Activated naive CD8-positive, alpha-beta T cell treated with anti-CD3 and anti-CD28 coated beads, Interleukin-2, amount 10 ng/mL, durations not matched to agents 7 days and 5 days (primary cell): ENCODE measurements at regions not wholly inside any gene's neighbourhood (a gene's known extent, or its start where the extent isn't known, plus 50 kb on each side); places are given as distances from the start of the nearest gene placed in this dataset.
"Not testable (repeated sequence)": the region's sequence is repeated elsewhere in the genome, so short reads cannot be mapped to it uniquely, and the experiment has no call there.

Experiments
- ATAC-seq: fragments of 150-1000 bp; cut with Tn5 transposase; one replicate; pipeline ENCODE4 v1.10.0; 2021; ENCODE audit warnings: low read depth, moderate library complexity
- POLR2A ChIA-PET: fragments of 350-600 bp; sonication (Branson Sonifier 250); formaldehyde crosslinking; loops from one replicate; lab custom pipeline; 2021; ENCODE audit warnings: antibody characterized with exemption; lab: Charles Lee
- DNase-seq: peaks from one replicate; pipeline ENCODE4 v3.0.0; 2021
- H3K27ac Mint-ChIP-seq: one replicate; pipeline ENCODE4 v1.8.0; 2022; ENCODE audit warnings: mild to moderate bottlenecking, mixed read lengths
- H3K27me3 Mint-ChIP-seq: one replicate; pipeline ENCODE4 v1.8.0; 2022; ENCODE audit warnings: mild to moderate bottlenecking, moderate library complexity, mixed read lengths
- H3K36me3 Mint-ChIP-seq: one replicate; pipeline ENCODE4 v1.8.0; 2021; ENCODE audit warnings: mild to moderate bottlenecking, mixed read lengths
- H3K4me1 Mint-ChIP-seq: one replicate; pipeline ENCODE4 v1.8.0; 2021; ENCODE audit warnings: mixed read lengths
- H3K4me3 Mint-ChIP-seq: one replicate; pipeline ENCODE4 v1.8.0; 2022; ENCODE audit warnings: mild to moderate bottlenecking, moderate library complexity, mixed read lengths
- H3K9me3 Mint-ChIP-seq: one replicate; pipeline ENCODE4 v1.8.0; 2021; ENCODE audit warnings: mixed read lengths

- no peak overlapping the region for H3K27ac Mint-ChIP-seq
- no peaks in the 10 kb centered on the region for H3K27me3 Mint-ChIP-seq
- H3K36me3 Mint-ChIP-seq, result peaks cover 4% of the 10 kb centered on the region
- no peak overlapping the region for H3K4me3 Mint-ChIP-seq
- H3K9me3 Mint-ChIP-seq, result no peaks in the 10 kb centered on the region
- POLR2A ChIA-PET, result no interaction called here
- ATAC-seq, result no peak
- no peak for DNase-seq
- peaks cover 4% of the 10 kb centered on the region for H3K4me1 Mint-ChIP-seq
These were observed 88.5 kb upstream of the XIST start for GRCh38 chrX:73940893-73941470.

- ATAC-seq, H3K4me3 Mint-ChIP-seq, POLR2A ChIA-PET, H3K36me3 Mint-ChIP-seq, H3K9me3 Mint-ChIP-seq, H3K27me3 Mint-ChIP-seq, H3K4me1 Mint-ChIP-seq, DNase-seq, H3K27ac Mint-ChIP-seq: not testable (repeated sequence)
These were observed 85.3 kb upstream of the XIST start for GRCh38 chrX:73937843-73938242.

- POLR2A ChIA-PET, result no interaction called here
- DNase-seq (no peak), ATAC-seq (no peak)
- no peaks in the 10 kb centered on the region for H3K4me1 Mint-ChIP-seq
- H3K27ac Mint-ChIP-seq, result no peak overlapping the region
- H3K27me3 Mint-ChIP-seq, result no peaks in the 10 kb centered on the region
- H3K36me3 Mint-ChIP-seq, result no peaks in the 10 kb centered on the region
- no peak overlapping the region for H3K4me3 Mint-ChIP-seq
- H3K9me3 Mint-ChIP-seq, result no peaks in the 10 kb centered on the region
These were observed 80.0 kb upstream of the XIST start for GRCh38 chrX:73932522-73932921.

GRCh38 chrX:73930300-73930699 lies 77.8 kb upstream of the XIST start:
- H3K36me3 Mint-ChIP-seq, result no peaks in the 10 kb centered on the region
- no peaks in the 10 kb centered on the region for H3K4me1 Mint-ChIP-seq
- no peak overlapping the region for H3K27ac Mint-ChIP-seq
- H3K27me3 Mint-ChIP-seq, result no peaks in the 10 kb centered on the region
- no peak for DNase-seq
- no peak for ATAC-seq
- POLR2A ChIA-PET, result no interaction called here
- H3K4me3 Mint-ChIP-seq, result no peak overlapping the region
- no peaks in the 10 kb centered on the region for H3K9me3 Mint-ChIP-seq

- ATAC-seq, result no peak
- Mint-ChIP-seq H3K4me1 (no peaks in the 10 kb centered on the region), H3K4me3 (no peak overlapping the region), H3K27me3 (no peaks in the 10 kb centered on the region), H3K27ac (no peak overlapping the region), H3K9me3 (no peaks in the 10 kb centered on the region), H3K36me3 (no peaks in the 10 kb centered on the region)
- POLR2A ChIA-PET, result no interaction called here
- no peak for DNase-seq
These were observed 70.4 kb upstream of the XIST start for GRCh38 chrX:73922856-73923455.

GRCh38 chrX:73916931-73917667 lies 64.6 kb upstream of the XIST start:
- no peak for ATAC-seq
- H3K36me3 Mint-ChIP-seq, result no peaks in the 10 kb centered on the region
- no peak for DNase-seq
- H3K4me1 Mint-ChIP-seq, result no peaks in the 10 kb centered on the region
- H3K4me3 Mint-ChIP-seq, result no peak overlapping the region
- POLR2A ChIA-PET, result no interaction called here
- no peak overlapping the region for H3K27ac Mint-ChIP-seq
- no peaks in the 10 kb centered on the region for H3K9me3 Mint-ChIP-seq
- H3K27me3 Mint-ChIP-seq, result no peaks in the 10 kb centered on the region

GRCh38 chrX:73916489-73916888 lies 64.0 kb upstream of the XIST start:
- DNase-seq (no peak), ATAC-seq (no peak)
- POLR2A ChIA-PET, result no interaction called here
- Mint-ChIP-seq H3K9me3 (no peaks in the 10 kb centered on the region), H3K27ac (no peak overlapping the region), H3K36me3 (no peaks in the 10 kb centered on the region), H3K4me3 (no peak overlapping the region), H3K27me3 (no peaks in the 10 kb centered on the region), H3K4me1 (no peaks in the 10 kb centered on the region)

- H3K4me1 Mint-ChIP-seq, H3K36me3 Mint-ChIP-seq, H3K27ac Mint-ChIP-seq, H3K4me3 Mint-ChIP-seq, ATAC-seq, H3K9me3 Mint-ChIP-seq, POLR2A ChIA-PET, DNase-seq, H3K27me3 Mint-ChIP-seq: not testable (repeated sequence)
These were observed 62.3 kb upstream of the XIST start for GRCh38 chrX:73914792-73915191.

GRCh38 chrX:73913580-73913979 lies 61.1 kb upstream of the XIST start:
- H3K36me3 Mint-ChIP-seq, result no peaks in the 10 kb centered on the region
- POLR2A ChIA-PET, result no interaction called here

GRCh38 chrX:73911946-73912345 lies 59.4 kb upstream of the XIST start:
- DNase-seq, H3K27me3 Mint-ChIP-seq, POLR2A ChIA-PET, H3K4me3 Mint-ChIP-seq, ATAC-seq, H3K27ac Mint-ChIP-seq, H3K4me1 Mint-ChIP-seq, H3K9me3 Mint-ChIP-seq, H3K36me3 Mint-ChIP-seq: not testable (repeated sequence)

More at GRCh38 chrX:73913580-73913979, 61.1 kb upstream of the XIST start:
- ATAC-seq (no peak), DNase-seq (no peak)
- H3K4me1 Mint-ChIP-seq, result no peaks in the 10 kb centered on the region
- no peak overlapping the region for H3K4me3 Mint-ChIP-seq
- no peaks in the 10 kb centered on the region for H3K27me3 Mint-ChIP-seq
- H3K27ac Mint-ChIP-seq, result no peak overlapping the region
- no peaks in the 10 kb centered on the region for H3K9me3 Mint-ChIP-seq

GRCh38 chrX:73905749-73906374 lies 53.3 kb upstream of the XIST start:
- H3K27ac Mint-ChIP-seq, H3K36me3 Mint-ChIP-seq, H3K4me3 Mint-ChIP-seq, POLR2A ChIA-PET, ATAC-seq, H3K9me3 Mint-ChIP-seq, H3K27me3 Mint-ChIP-seq, DNase-seq, H3K4me1 Mint-ChIP-seq: not testable (repeated sequence)

- Mint-ChIP-seq H3K4me3 (no peak overlapping the region), H3K4me1 (no peaks in the 10 kb centered on the region), H3K36me3 (no peaks in the 10 kb centered on the region), H3K27ac (no peak overlapping the region), H3K9me3 (no peaks in the 10 kb centered on the region), H3K27me3 (no peaks in the 10 kb centered on the region)
- POLR2A ChIA-PET, result no interaction called here
- DNase-seq (no peak), ATAC-seq (no peak)
These were observed 51.4 kb upstream of the XIST start for GRCh38 chrX:73903941-73904340.
